ENCODE measurements at regions not wholly inside any gene's neighbourhood (a gene's known extent, or its start where the extent isn't known, plus 50 kb on each side); places are given as distances from the start of the nearest gene placed in this dataset.
"Not testable (repeated sequence)": the region's sequence is repeated elsewhere in the genome, so short reads cannot be mapped to it uniquely, and the experiment has no call there.

- no peak for ATAC-seq (replicated peaks in 6 of 8)
Measured at GRCh38 chr16:61544165-61544564, 492.1 kb downstream of the CDH8 start.

GRCh38 chr16:61540216-61540615 lies 496.0 kb downstream of the CDH8 start:
- H3K4me1 ChIP-seq (replicated peaks in 1 of 2), result peaks cover 0 to 4% of the 10 kb centered on the region in 2 donors
- 5 to 86% (median 41%) methylated on average over 1 to 3 of the region's 3 CpGs for WGBS, 10 experiments
- in situ Hi-C loops (cut with MboI; ENCODE audit: low pct_unique_long_range_greater_than_20kb in 2 of 9, low sequenced_read_pairs in 9 of 9, unreplicated experiment in 9 of 9), result no loop called here

More at GRCh38 chr16:61544165-61544564, 492.1 kb downstream of the CDH8 start:
- WGBS, 10 experiments, result 0 to 55% (median 25%) methylated on average over 1 to 2 of the region's 2 CpGs; no CpG with 5 or more reads in 5 of the 10 experiments
- Histone ChIP-seq H3K27ac (no peak overlapping the region), H3K4me3 (no peak overlapping the region), H3K4me1 (replicated peaks in 1 of 2) (peaks cover 0 to 4% of the 10 kb centered on the region in 2 donors)
- in situ Hi-C loops (cut with MboI; ENCODE audit: low pct_unique_long_range_greater_than_20kb in 2 of 9, low sequenced_read_pairs in 9 of 9, unreplicated experiment in 9 of 9), result no loop called here

GRCh38 chr16:61530697-61531096 lies 505.5 kb downstream of the CDH8 start:
- WGBS, 10 experiments, result 0 to 100% (median 70%) methylated on average over 1 to 2 of the region's 2 CpGs; no CpG with 5 or more reads in 1 of the 10 experiments
- no peak overlapping the region for H3K4me3 ChIP-seq
- in situ Hi-C loops (cut with MboI; ENCODE audit: low pct_unique_long_range_greater_than_20kb in 2 of 9, low sequenced_read_pairs in 9 of 9, unreplicated experiment in 9 of 9), result no loop called here
- H3K27ac ChIP-seq, result no peak overlapping the region
- ATAC-seq (replicated peaks in 6 of 8), result no peak
- no peaks in the 10 kb centered on the region for H3K4me1 ChIP-seq (replicated peaks in 1 of 2)

More at GRCh38 chr16:61540216-61540615, 496.0 kb downstream of the CDH8 start:
- Histone ChIP-seq H3K27ac (no peak overlapping the region), H3K4me3 (no peak overlapping the region)
- no peak for ATAC-seq (replicated peaks in 6 of 8)

DNA sequence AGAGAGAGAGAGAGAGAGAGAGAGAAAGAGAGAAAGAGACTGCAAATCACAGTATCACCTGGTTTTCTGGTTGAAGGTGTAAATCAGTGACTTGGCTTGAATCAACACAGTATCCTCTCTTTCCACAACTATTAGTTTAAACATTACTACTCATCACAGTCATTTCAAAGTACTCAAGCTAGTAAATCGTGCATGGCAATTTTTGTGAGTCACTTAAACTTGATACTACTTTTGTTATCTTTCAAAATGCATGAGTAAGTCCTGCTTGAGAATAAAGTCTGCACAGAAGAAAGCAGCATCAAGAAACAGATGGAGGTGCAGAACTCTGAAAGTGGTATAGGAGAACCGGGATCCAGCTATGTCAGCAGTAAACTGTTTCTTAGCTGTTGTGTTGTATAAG lies 535.4 kb downstream of the CDH8 start:
- in situ Hi-C loops (cut with MboI; ENCODE audit: low pct_unique_long_range_greater_than_20kb in 2 of 9, low sequenced_read_pairs in 9 of 9, unreplicated experiment in 9 of 9), result no loop called here
- WGBS, 10 experiments, result 0 to 100% (median 43%) methylated on average over 1 to 2 of the region's 2 CpGs; no CpG with 5 or more reads in 4 of the 10 experiments
- H3K4me1 ChIP-seq (replicated peaks in 1 of 2), result no peaks in the 10 kb centered on the region
- H3K27ac ChIP-seq, result no peak overlapping the region
- H3K4me3 ChIP-seq, result no peak overlapping the region
- no peak for ATAC-seq (replicated peaks in 6 of 8)

GRCh38 chr16:61480250-61480649 lies 556.0 kb downstream of the CDH8 start:
- WGBS, 10 experiments, result 0 to 100% (median 80%) methylated on average over 1 of the region's 1 CpG; no CpG with 5 or more reads in 1 of the 10 experiments
- no peak overlapping the region for H3K27ac ChIP-seq
- in situ Hi-C loops (cut with MboI; ENCODE audit: low pct_unique_long_range_greater_than_20kb in 2 of 9, low sequenced_read_pairs in 9 of 9, unreplicated experiment in 9 of 9), result no loop called here
- H3K4me1 ChIP-seq (replicated peaks in 1 of 2), result peaks cover under 1 to 7% of the 10 kb centered on the region in 2 donors
- no peak for ATAC-seq (replicated peaks in 6 of 8)
- no peak overlapping the region for H3K4me3 ChIP-seq

DNA sequence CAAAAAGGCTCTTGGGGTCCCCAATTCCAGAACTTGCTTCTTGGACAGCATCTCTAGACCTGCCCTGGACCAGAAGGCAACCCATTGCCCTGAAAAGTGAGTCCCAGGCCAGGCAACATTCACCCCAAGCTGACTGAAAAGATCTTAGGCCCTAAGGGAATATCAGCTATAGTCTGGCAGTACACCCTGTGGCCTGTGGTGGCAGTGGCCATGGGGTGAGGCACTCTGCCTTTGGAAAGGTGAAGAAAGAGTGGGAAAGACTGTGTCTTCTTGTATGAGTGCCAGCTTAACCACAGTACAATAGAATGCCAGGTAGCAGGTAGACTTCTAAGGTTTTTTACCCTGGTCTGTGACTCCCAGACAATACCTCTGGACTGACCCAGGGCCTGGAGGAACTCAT lies 564.5 kb downstream of the CDH8 start:
- no peak overlapping the region for H3K27ac ChIP-seq
- in situ Hi-C loops (cut with MboI; ENCODE audit: low pct_unique_long_range_greater_than_20kb in 2 of 9, low sequenced_read_pairs in 9 of 9, unreplicated experiment in 9 of 9), result no loop called here
- no peak for ATAC-seq (replicated peaks in 6 of 8)
- H3K4me3 ChIP-seq, result no peak overlapping the region
- no peaks in the 10 kb centered on the region for H3K4me1 ChIP-seq (replicated peaks in 1 of 2)

GRCh38 chr16:61471023-61471422 lies 565.2 kb downstream of the CDH8 start:
- no peaks in the 10 kb centered on the region for H3K4me1 ChIP-seq (replicated peaks in 1 of 2)
- peak in 2 of 8 experiments; percentile 71 to 89 for ATAC-seq (replicated peaks in 6 of 8)
- 0 to 100% (median 80%) methylated on average over 1 to 2 of the region's 2 CpGs; no CpG with 5 or more reads in 3 of the 10 experiments for WGBS, 10 experiments
- H3K4me3 ChIP-seq, result no peak overlapping the region
- no peak overlapping the region for H3K27ac ChIP-seq
- in situ Hi-C loops (cut with MboI; ENCODE audit: low pct_unique_long_range_greater_than_20kb in 2 of 9, low sequenced_read_pairs in 9 of 9, unreplicated experiment in 9 of 9), result no loop called here

- Histone ChIP-seq H3K4me1 (replicated peaks in 1 of 2) (no peaks in the 10 kb centered on the region), H3K27ac (no peak overlapping the region), H3K4me3 (no peak overlapping the region)
- in situ Hi-C loops (cut with MboI; ENCODE audit: low pct_unique_long_range_greater_than_20kb in 2 of 9, low sequenced_read_pairs in 9 of 9, unreplicated experiment in 9 of 9), result no loop called here
- ATAC-seq (replicated peaks in 6 of 8), result peak in 2 of 8 experiments; percentile 52 to 57
- WGBS, 10 experiments, result 0 to 87% (median 64%) methylated on average over 1 to 3 of the region's 3 CpGs; no CpG with 5 or more reads in 1 of the 10 experiments
Measured at GRCh38 chr16:61465285-61465684, 571.0 kb downstream of the CDH8 start.

- ATAC-seq (replicated peaks in 6 of 8), result no peak
- WGBS, 10 experiments, result 0 to 92% (median 73%) methylated on average over 1 to 3 of the region's 3 CpGs
- in situ Hi-C loops (cut with MboI; ENCODE audit: low pct_unique_long_range_greater_than_20kb in 2 of 9, low sequenced_read_pairs in 9 of 9, unreplicated experiment in 9 of 9), result no loop called here
Measured at GRCh38 chr16:61460020-61460419, 576.2 kb downstream of the CDH8 start.

GRCh38 chr16:61435346-61435745 lies 600.9 kb downstream of the CDH8 start:
- Histone ChIP-seq H3K27ac (no peak overlapping the region), H3K4me1 (replicated peaks in 1 of 2) (no peaks in the 10 kb centered on the region), H3K4me3 (no peak overlapping the region)
- no peak for ATAC-seq (replicated peaks in 6 of 8)
- 0 to 100% (median 58%) methylated on average over 1 to 2 of the region's 2 CpGs; no CpG with 5 or more reads in 1 of the 10 experiments for WGBS, 10 experiments
- in situ Hi-C loops (cut with MboI; ENCODE audit: low pct_unique_long_range_greater_than_20kb in 2 of 9, low sequenced_read_pairs in 9 of 9, unreplicated experiment in 9 of 9), result no loop called here

More at GRCh38 chr16:61460020-61460419, 576.2 kb downstream of the CDH8 start:
- Histone ChIP-seq H3K4me1 (replicated peaks in 1 of 2) (no peaks in the 10 kb centered on the region), H3K27ac (no peak overlapping the region), H3K4me3 (no peak overlapping the region)

DNA sequence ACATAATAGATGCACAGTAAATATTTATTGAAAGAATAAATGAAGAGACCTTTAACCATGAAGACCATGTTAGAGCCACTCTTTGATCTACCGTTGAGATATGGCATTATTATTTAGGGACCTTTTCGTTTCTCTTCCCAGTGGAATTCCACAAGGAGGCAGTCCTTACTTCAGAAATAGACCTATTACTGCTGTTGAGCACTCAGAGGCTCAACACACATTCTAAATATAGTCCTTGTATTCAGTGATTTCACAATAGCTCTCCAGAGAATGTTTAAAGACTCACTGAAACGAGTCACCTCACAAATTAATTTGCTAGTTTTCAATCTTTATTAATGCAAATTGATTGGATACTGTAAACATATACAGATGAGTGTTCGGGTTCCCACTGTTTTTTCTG lies 603.8 kb downstream of the CDH8 start:
- no peak for ATAC-seq (replicated peaks in 6 of 8)
- Histone ChIP-seq H3K27ac (no peak overlapping the region), H3K4me1 (replicated peaks in 1 of 2) (no peaks in the 10 kb centered on the region), H3K4me3 (no peak overlapping the region)
- in situ Hi-C loops (cut with MboI; ENCODE audit: low pct_unique_long_range_greater_than_20kb in 2 of 9, low sequenced_read_pairs in 9 of 9, unreplicated experiment in 9 of 9), result no loop called here
- 0 to 83% (median 50%) methylated on average over 2 to 4 of the region's 4 CpGs for WGBS, 10 experiments

DNA sequence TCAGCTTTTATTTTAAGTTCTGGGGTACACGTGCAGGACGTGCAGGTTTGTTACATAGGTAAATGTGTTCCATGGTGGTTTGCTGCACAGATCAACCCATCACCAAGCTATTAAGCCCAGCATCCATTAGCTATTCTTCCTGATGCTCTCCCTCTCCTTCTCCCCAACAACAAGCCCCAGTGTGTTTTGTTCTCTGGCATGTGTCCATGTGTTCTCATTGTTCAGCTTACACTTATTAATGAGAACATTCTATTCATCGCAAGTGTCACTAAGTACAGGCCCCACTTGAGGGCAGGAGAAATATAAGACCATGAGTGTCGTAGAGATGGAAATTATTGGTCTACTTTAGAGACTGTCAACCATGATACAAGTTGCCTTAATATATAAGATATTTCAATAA lies 615.1 kb downstream of the CDH8 start:
- Histone ChIP-seq H3K4me3 (no peak overlapping the region), H3K27ac (no peak overlapping the region), H3K4me1 (replicated peaks in 1 of 2) (no peaks in the 10 kb centered on the region)
- in situ Hi-C loops (cut with MboI; ENCODE audit: low pct_unique_long_range_greater_than_20kb in 2 of 9, low sequenced_read_pairs in 9 of 9, unreplicated experiment in 9 of 9), result no loop called here
- 16 to 100% (median 70%) methylated on average over 2 to 4 of the region's 4 CpGs for WGBS, 10 experiments
- ATAC-seq (replicated peaks in 6 of 8), result no peak

GRCh38 chr16:61419791-61420190 lies 616.4 kb downstream of the CDH8 start:
- in situ Hi-C loops (cut with MboI; ENCODE audit: low pct_unique_long_range_greater_than_20kb in 2 of 9, low sequenced_read_pairs in 9 of 9, unreplicated experiment in 9 of 9), result no loop called here
- no peak overlapping the region for H3K27ac ChIP-seq
- WGBS, 10 experiments, result 0 to 68% (median 43%) methylated on average over 1 to 2 of the region's 2 CpGs; no CpG with 5 or more reads in 4 of the 10 experiments
- no peak overlapping the region for H3K4me3 ChIP-seq
- ATAC-seq (replicated peaks in 6 of 8), result no peak
- peaks cover 0 to 8% of the 10 kb centered on the region in 2 donors for H3K4me1 ChIP-seq (replicated peaks in 1 of 2)

- ATAC-seq (replicated peaks in 6 of 8); H3K4me1 ChIP-seq (replicated peaks in 1 of 2); in situ Hi-C loops (cut with MboI; ENCODE audit: low pct_unique_long_range_greater_than_20kb in 2 of 9, low sequenced_read_pairs in 9 of 9, unreplicated experiment in 9 of 9); H3K4me3 ChIP-seq; H3K27ac ChIP-seq: not testable (repeated sequence)
Measured at GRCh38 chr16:61418802-61419201, 617.4 kb downstream of the CDH8 start.
